Astrocyte (in vitro differentiated cells and primary cell): ENCODE measurements at regions not wholly inside any gene's neighbourhood (a gene's known extent, or its start where the extent isn't known, plus 50 kb on each side); places are given as distances from the start of the nearest gene placed in this dataset.

Experiments
- DNase-seq: peaks from one replicate; pipeline ENCODE4 v3.0.0-alpha.2; 2010; ENCODE audit warnings: low read depth
- FAIRE-seq: peaks from 2 replicates; lab custom pipeline; 2011; peaks lifted over from hg19 to GRCh38; lab: Jason Lieb, UNC
- H2AFZ ChIP-seq: 2 replicates; pipeline ENCODE4 v1.6.0; 2012; ENCODE audit warnings: low read depth, low read length, inconsistent platforms
- H3K27ac ChIP-seq: 2 replicates; pipeline ENCODE4 v1.5.1; 2011; ENCODE audit warnings: low read depth, low read length, inconsistent platforms
- H3K27me3 ChIP-seq: 2 replicates; pipeline ENCODE4 v1.6.0; 2011; ENCODE audit warnings: low read length, inconsistent platforms; ENCODE audit not compliant: insufficient read depth
- H3K36me3 ChIP-seq: 2 replicates; pipeline ENCODE4 v1.5.1; 2011; ENCODE audit warnings: low read length, inconsistent platforms; ENCODE audit not compliant: insufficient read depth
- H3K4me1 ChIP-seq: 2 replicates; pipeline ENCODE4 v1.5.1; 2011; ENCODE audit warnings: low read length, inconsistent platforms; ENCODE audit not compliant: insufficient read depth
- H3K4me2 ChIP-seq: 2 replicates; pipeline ENCODE4 v1.6.0; 2012; ENCODE audit warnings: low read length, inconsistent platforms
- H3K4me3 ChIP-seq: 2 replicates; pipeline ENCODE4 v1.5.1; 2011; ENCODE audit warnings: low read depth, mild to moderate bottlenecking, low read length, inconsistent platforms; ENCODE audit not compliant: insufficient read depth
- H3K79me2 ChIP-seq: 2 replicates; pipeline ENCODE4 v1.6.0; 2012; ENCODE audit warnings: mild to moderate bottlenecking, low read length, inconsistent platforms; ENCODE audit not compliant: insufficient read depth
- H3K9ac ChIP-seq: 2 replicates; pipeline ENCODE4 v1.6.0; 2012; ENCODE audit warnings: mild to moderate bottlenecking, low read length, inconsistent platforms
- H3K9me3 ChIP-seq: 2 replicates; pipeline ENCODE4 v1.5.1; 2012; ENCODE audit warnings: low read depth, mild to moderate bottlenecking, low read length, inconsistent platforms; ENCODE audit not compliant: insufficient read depth
- H4K20me1 ChIP-seq: 2 replicates; pipeline ENCODE4 v1.6.0; 2012; ENCODE audit warnings: low read length, inconsistent platforms; ENCODE audit not compliant: insufficient read depth
- H3K27ac Mint-ChIP-seq: one replicate; pipeline ENCODE4 v1.8.0; 2021; ENCODE audit warnings: mild to moderate bottlenecking, mixed read lengths; ENCODE audit not compliant: unreplicated experiment
- H3K27me3 Mint-ChIP-seq: one replicate; pipeline ENCODE4 v1.8.0; 2021; ENCODE audit warnings: low read depth, mixed read lengths; ENCODE audit not compliant: unreplicated experiment
- H3K36me3 Mint-ChIP-seq: one replicate; pipeline ENCODE4 v1.8.0; 2021; ENCODE audit warnings: low read depth, mixed read lengths; ENCODE audit not compliant: unreplicated experiment
- H3K4me1 Mint-ChIP-seq: one replicate; pipeline ENCODE4 v1.8.0; 2021; ENCODE audit warnings: low read depth, mixed read lengths; ENCODE audit not compliant: unreplicated experiment
- H3K4me3 Mint-ChIP-seq: one replicate; pipeline ENCODE4 v1.8.0; 2021; ENCODE audit warnings: mild to moderate bottlenecking, moderate library complexity, mixed read lengths; ENCODE audit not compliant: unreplicated experiment
- H3K9me3 Mint-ChIP-seq: one replicate; pipeline ENCODE4 v1.8.0; 2021; ENCODE audit warnings: mild to moderate bottlenecking, mixed read lengths; ENCODE audit not compliant: unreplicated experiment
- CTCF ChIP-seq: IDR thresholded peaks from 2 replicates; pipeline ENCODE4 v1.5.1; 2011; ENCODE audit warnings: low read depth, mild to moderate bottlenecking, inconsistent platforms, low read length, moderate library complexity; ENCODE audit not compliant: insufficient read depth
- EZH2 ChIP-seq: IDR thresholded peaks from 2 replicates; pipeline ENCODE4 v1.6.1; 2012; ENCODE audit warnings: mild to moderate bottlenecking, low read length, inconsistent platforms; ENCODE audit not compliant: insufficient read depth

DNA sequence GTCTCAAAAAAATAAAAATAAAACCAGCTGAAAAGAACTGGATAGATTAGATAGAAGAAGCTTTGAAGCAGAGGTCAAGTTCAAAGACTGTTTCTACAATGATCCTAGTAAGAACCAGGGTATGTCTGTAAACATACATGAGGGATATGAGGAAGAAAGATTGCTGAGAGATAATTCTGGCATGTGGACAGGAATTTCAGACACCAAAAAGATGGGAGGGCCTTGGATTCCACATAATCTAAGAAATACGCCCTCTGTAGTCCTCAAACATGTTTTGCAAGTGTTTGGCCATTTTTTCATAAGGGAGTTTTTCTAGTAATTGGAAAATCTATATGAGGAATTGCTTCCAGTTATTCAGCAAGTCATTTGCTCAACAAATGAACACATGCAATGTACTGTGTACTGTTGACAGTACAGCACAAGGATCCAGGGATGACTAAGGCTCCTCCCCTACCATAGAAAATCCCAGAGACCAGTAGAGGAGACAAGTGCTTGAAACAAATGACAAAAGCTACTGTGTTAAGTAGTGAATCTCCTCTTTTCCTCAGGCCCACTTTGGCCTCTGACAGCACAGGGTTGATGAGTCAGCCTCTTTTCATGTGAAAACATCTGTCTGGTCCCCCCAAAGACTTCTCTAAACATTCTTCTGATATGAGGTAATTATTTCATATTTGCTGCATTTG, 795.9 kb downstream of the MAFB start:
- H3K4me1 ChIP-seq: peaks cover 23% of the 10 kb centered on the region
- H3K9me3 ChIP-seq: no peaks in the 10 kb centered on the region
- no peak overlapping the region for H2AFZ ChIP-seq
- DNase-seq (peak; percentile 82), FAIRE-seq (peak; percentile 74)
- H3K4me3 ChIP-seq: no peak overlapping the region
- H3K27ac ChIP-seq: peak overlapping the region; percentile 65
- Mint-ChIP-seq H3K27me3 (no peaks in the 10 kb centered on the region), H3K4me3 (no peak overlapping the region), H3K9me3 (peaks cover 3% of the 10 kb centered on the region), H3K27ac (peak overlapping the region; percentile 82), H3K36me3 (no peaks in the 10 kb centered on the region), H3K4me1 (peaks cover 30% of the 10 kb centered on the region)
- H3K36me3 ChIP-seq: no peaks in the 10 kb centered on the region
- H3K4me2 ChIP-seq: peak overlapping the region; percentile 36
- peak overlapping the region; percentile 44 for H3K9ac ChIP-seq
- no peaks in the 10 kb centered on the region for H3K79me2 ChIP-seq
- H3K27me3 ChIP-seq: peaks cover 3% of the 10 kb centered on the region
- no peak for TF ChIP-seq EZH2
- TF ChIP-seq CTCF: peak; percentile 16
- H4K20me1 ChIP-seq: no peaks in the 10 kb centered on the region

DNA sequence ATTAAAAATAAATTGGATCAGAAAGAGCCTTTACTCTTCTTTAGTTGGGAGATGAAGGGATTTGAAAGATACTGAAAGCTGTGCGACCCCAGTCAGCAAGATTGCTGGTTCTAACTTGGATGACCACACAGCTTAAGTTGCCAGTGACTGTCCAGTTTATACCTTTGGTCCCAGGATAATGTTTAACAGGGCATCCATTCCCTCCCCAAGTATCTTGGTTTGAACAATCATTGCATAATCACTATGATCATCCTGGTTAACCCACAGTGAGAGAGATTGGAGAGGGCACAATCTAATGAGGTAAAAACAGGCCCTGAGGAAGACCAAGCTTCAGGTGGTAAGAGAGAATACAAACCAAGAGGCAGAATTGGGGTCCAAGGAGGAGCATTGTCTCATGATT, 798.3 kb downstream of the MAFB start:
- no peak for DNase-seq
- no peak for FAIRE-seq
- Histone ChIP-seq H3K27me3 (peaks cover 3% of the 10 kb centered on the region), H3K9me3 (no peaks in the 10 kb centered on the region), H3K36me3 (no peaks in the 10 kb centered on the region), H3K9ac (no peak overlapping the region), H3K4me1 (peaks cover 15% of the 10 kb centered on the region), H3K27ac (no peak overlapping the region), H3K4me3 (no peak overlapping the region), H2AFZ (no peak overlapping the region), H3K79me2 (no peaks in the 10 kb centered on the region), H3K4me2 (no peak overlapping the region), H4K20me1 (no peaks in the 10 kb centered on the region)
- H3K4me3 Mint-ChIP-seq: no peak overlapping the region
- no peaks in the 10 kb centered on the region for H3K36me3 Mint-ChIP-seq
- peaks cover 26% of the 10 kb centered on the region for H3K4me1 Mint-ChIP-seq
- H3K9me3 Mint-ChIP-seq: peaks cover 3% of the 10 kb centered on the region
- no peak overlapping the region for H3K27ac Mint-ChIP-seq
- H3K27me3 Mint-ChIP-seq: no peaks in the 10 kb centered on the region
- no peak for TF ChIP-seq EZH2
- no peak for TF ChIP-seq CTCF

DNA sequence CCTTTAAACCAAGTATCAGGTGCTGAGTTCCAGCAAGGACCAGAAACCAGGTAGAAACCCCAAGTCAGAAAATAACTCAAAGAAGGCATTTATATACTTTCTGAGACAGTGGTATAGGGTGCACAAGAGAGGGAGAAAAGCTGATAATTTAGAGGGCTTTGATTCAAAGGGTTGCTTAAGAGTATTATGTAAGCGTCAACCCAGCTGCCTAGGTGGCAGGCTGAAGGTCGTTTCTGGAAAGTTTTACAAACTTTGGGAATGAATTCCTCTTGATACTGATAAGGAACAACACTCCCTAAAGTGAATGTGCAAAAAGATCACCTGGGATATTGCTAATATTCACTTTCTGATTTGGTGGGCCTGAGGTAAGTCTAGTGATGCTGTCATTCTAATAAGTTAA, 800.7 kb downstream of the MAFB start:
- Histone ChIP-seq H3K79me2 (no peaks in the 10 kb centered on the region), H4K20me1 (no peaks in the 10 kb centered on the region), H3K36me3 (no peaks in the 10 kb centered on the region), H3K27me3 (peaks cover 3% of the 10 kb centered on the region), H3K27ac (no peak overlapping the region), H2AFZ (no peak overlapping the region), H3K9ac (no peak overlapping the region), H3K4me3 (no peak overlapping the region), H3K4me1 (peaks cover 16% of the 10 kb centered on the region), H3K9me3 (no peaks in the 10 kb centered on the region), H3K4me2 (no peak overlapping the region)
- Mint-ChIP-seq H3K9me3 (peaks cover 3% of the 10 kb centered on the region), H3K27me3 (no peaks in the 10 kb centered on the region), H3K36me3 (no peaks in the 10 kb centered on the region), H3K27ac (no peak overlapping the region), H3K4me3 (no peak overlapping the region), H3K4me1 (peaks cover 21% of the 10 kb centered on the region)
- FAIRE-seq (no peak), DNase-seq (no peak)
- TF ChIP-seq CTCF (no peak), EZH2 (no peak)
